LNCAP (cell line): ENCODE measurements at regions not wholly inside any gene's neighbourhood (a gene's known extent, or its start where the extent isn't known, plus 50 kb on each side); places are given as distances from the start of the nearest gene placed in this dataset.

Source experiments
- CTCF ChIP-seq: fragments of 450-650 bp; IDR thresholded peaks from 2 replicates; pipeline ENCODE4 v1.5.1; 2017; ENCODE audit warnings: mild to moderate bottlenecking

GRCh38 chr12:124397807-124398577 is 103.1 kb downstream of the RFLNA start:
- TF ChIP-seq CTCF, result no peak

- no peak for TF ChIP-seq CTCF
Observed at GRCh38 chr12:124397399-124397679, 102.4 kb downstream of the RFLNA start.

- TF ChIP-seq CTCF, result no peak
Observed at GRCh38 chr12:124396544-124397398, 101.9 kb downstream of the RFLNA start.

GRCh38 chr12:124395986-124396385 is 101.1 kb downstream of the RFLNA start:
- no peak for TF ChIP-seq CTCF

- no peak for TF ChIP-seq CTCF
Observed at GRCh38 chr12:124395284-124395752, 100.4 kb downstream of the RFLNA start.

- no peak for TF ChIP-seq CTCF
Observed at GRCh38 chr12:124394462-124395128, 99.7 kb downstream of the RFLNA start.

- no peak for TF ChIP-seq CTCF
Observed at GRCh38 chr12:124393831-124394230, 98.9 kb downstream of the RFLNA start.
